ENCODE measurements at regions not wholly inside any gene's neighbourhood (a gene's known extent, or its start where the extent isn't known, plus 50 kb on each side); places are given as distances from the start of the nearest gene placed in this dataset.
"Not testable (repeated sequence)": the region's sequence is repeated elsewhere in the genome, so short reads cannot be mapped to it uniquely, and the experiment has no call there.

- H3K9ac ChIP-seq (ENCODE audit: insufficient read depth, low read depth, low read length); FAIRE-seq; H3K79me2 ChIP-seq (ENCODE audit: insufficient read depth, low read length); DNase-seq (ENCODE audit: low spot score); intact Hi-C loops (cut with micrococcal nuclease; ENCODE audit: unreplicated experiment); H3K4me2 ChIP-seq (ENCODE audit: low read depth, low read length); H3K27ac ChIP-seq (ENCODE audit: extremely low read length, insufficient read depth, low read length); CTCF ChIA-PET (ENCODE audit: low intra/inter-chr PET ratio, low total read pairs); H2AFZ ChIP-seq (ENCODE audit: low read length); ATAC-seq; H3K4me3 ChIP-seq (replicated peaks in 1 of 3; ENCODE audit: insufficient read depth in 1 of 3, low read depth in 2 of 3, low read length in 3 of 3); POLR2A ChIA-PET; H3K27me3 ChIP-seq (ENCODE audit: control insufficient read depth in 1 of 2, insufficient read depth in 2 of 2, low read length in 2 of 2); H3K9me3 ChIP-seq (ENCODE audit: low read length); H3K4me1 ChIP-seq (ENCODE audit: insufficient read depth, low read length); BruUV-seq (replicated peaks); H3K36me3 ChIP-seq (replicated peaks in 1 of 2; ENCODE audit: control insufficient read depth in 1 of 2, insufficient read depth in 2 of 2, low read length in 2 of 2); H4K20me1 ChIP-seq (ENCODE audit: insufficient read depth, low read length); in situ Hi-C loops (cut with HindIII; ENCODE audit: extremely low pct_ligation_motif_present, low pct_unique_long_range_greater_than_20kb): not testable (repeated sequence)
- TF ChIP-seq ZNF777 (CRISPR knock-in tag; IDR thresholded peaks at IDR 0.05) (0 out of 2 replicates have a peak, but pooled peaks have one; percentile 24), ZNF160 (CRISPR knock-in tag; IDR thresholded peaks at IDR 0.05) (peak; percentile 100)
- WGBS (ENCODE audit: low lambda C conversion rate) = 34% methylated on average over 14 of the region's 19 CpGs
These were observed 249.3 kb upstream of the GOT2 start for GRCh38 chr16:58983181-58983965.

- BruUV-seq (replicated peaks) = no TSS peak
- in situ Hi-C loops (cut with HindIII; ENCODE audit: extremely low pct_ligation_motif_present, low pct_unique_long_range_greater_than_20kb) (no loop called here), intact Hi-C loops (cut with micrococcal nuclease; ENCODE audit: unreplicated experiment) (no loop called here)
- FAIRE-seq (no peak), DNase-seq (ENCODE audit: low spot score) (no peak), ATAC-seq (no peak)
- no peaks in the 10 kb centered on the region for H4K20me1 ChIP-seq (ENCODE audit: insufficient read depth, low read length)
- ChIA-PET POLR2A (no interaction called here), CTCF (ENCODE audit: low intra/inter-chr PET ratio, low total read pairs) (no interaction called here)
- 40% methylated on average over 1 of the region's 1 CpG for WGBS (ENCODE audit: low lambda C conversion rate)
- H3K9me3 ChIP-seq (ENCODE audit: low read length) = no peaks in the 10 kb centered on the region
- H3K4me3 ChIP-seq (replicated peaks in 1 of 3; ENCODE audit: insufficient read depth in 1 of 3, low read depth in 2 of 3, low read length in 3 of 3) = no peak overlapping the region
- H3K27me3 ChIP-seq (ENCODE audit: control insufficient read depth in 1 of 2, insufficient read depth in 2 of 2, low read length in 2 of 2) = no peaks in the 10 kb centered on the region
- H3K4me2 ChIP-seq (ENCODE audit: low read depth, low read length) = no peak overlapping the region
- no peaks in the 10 kb centered on the region for H3K79me2 ChIP-seq (ENCODE audit: insufficient read depth, low read length)
- no peaks in the 10 kb centered on the region for H3K4me1 ChIP-seq (ENCODE audit: insufficient read depth, low read length)
- H2AFZ ChIP-seq (ENCODE audit: low read length) = no peak overlapping the region
- no peak overlapping the region for H3K9ac ChIP-seq (ENCODE audit: insufficient read depth, low read depth, low read length)
- H3K36me3 ChIP-seq (replicated peaks in 1 of 2; ENCODE audit: control insufficient read depth in 1 of 2, insufficient read depth in 2 of 2, low read length in 2 of 2) = no peaks in the 10 kb centered on the region
- no peak overlapping the region for H3K27ac ChIP-seq (ENCODE audit: extremely low read length, insufficient read depth, low read length)
- TF ChIP-seq CCDC6 (CRISPR knock-in tag; IDR thresholded peaks at IDR 0.05) (no peak), GABPB1 (CRISPR knock-in tag; IDR thresholded peaks at IDR 0.05) (no peak), HDAC2 (CRISPR knock-in tag; IDR thresholded peaks at IDR 0.05) (no peak), NR3C1 (CRISPR knock-in tag; IDR thresholded peaks at IDR 0.05) (no peak), ZMAT5 (CRISPR knock-in tag; IDR thresholded peaks at IDR 0.05; ENCODE audit: borderline replicate concordance, low read depth) (no peak), EEA1 (CRISPR knock-in tag; IDR thresholded peaks at IDR 0.05; ENCODE audit: borderline replicate concordance) (no peak), KLF13 (CRISPR knock-in tag; IDR thresholded peaks at IDR 0.05) (no peak), E2F1 (CRISPR knock-in tag; IDR thresholded peaks at IDR 0.05) (no peak), JUND (CRISPR knock-in tag; IDR thresholded peaks at IDR 0.05) (no peak), ZNF34 (CRISPR knock-in tag; IDR thresholded peaks at IDR 0.05; ENCODE audit: borderline replicate concordance) (no peak), THYN1 (CRISPR knock-in tag; IDR thresholded peaks at IDR 0.05; ENCODE audit: borderline replicate concordance, low read depth) (no peak), ZNF329 (CRISPR knock-in tag; IDR thresholded peaks at IDR 0.05; ENCODE audit: low read depth) (no peak), CBX1 (IDR thresholded peaks at IDR 0.05; ENCODE audit: low read depth) (no peak), SMAD3 (CRISPR knock-in tag; IDR thresholded peaks at IDR 0.05) (no peak), MLX (CRISPR knock-in tag; IDR thresholded peaks at IDR 0.05) (no peak)
These were observed 236.7 kb upstream of the GOT2 start for GRCh38 chr16:58970775-58971174.

All from HepG2 (cell line).